ENCODE measurements at regions not wholly inside any gene's neighbourhood (a gene's known extent, or its start where the extent isn't known, plus 50 kb on each side); places are given as distances from the start of the nearest gene placed in this dataset.

- Histone ChIP-seq H3K9me3 (ENCODE audit: control insufficient read depth, insufficient read depth, low read depth, low read length) (peaks cover 3% of the 10 kb centered on the region; the same call in 1 of the 2 replicates), H3K4me1 (ENCODE audit: control insufficient read depth, insufficient read depth, low read length) (no peaks in the 10 kb centered on the region), H3K36me3 (ENCODE audit: control insufficient read depth, insufficient read depth, low read length) (no peaks in the 10 kb centered on the region), H3K27ac (ENCODE audit: low read length) (no peak overlapping the region), H3K27me3 (ENCODE audit: control insufficient read depth, insufficient read depth, low read length) (no peaks in the 10 kb centered on the region), H3K4me3 (ENCODE audit: low read depth in 2 of 2, low read length in 2 of 2) (no peak overlapping the region)
- CTCF ChIA-PET, result no interaction called here
- in situ Hi-C loops (cut with HindIII; ENCODE audit: low pct_unique_long_range_greater_than_20kb, low sequenced_read_pairs) (no loop called here), intact Hi-C loops (cut with micrococcal nuclease; ENCODE audit: unreplicated experiment) (no loop called here)
- no peak for TF ChIP-seq CTCF (IDR thresholded peaks at IDR 0.05)
- TF ChIP-seq REST (IDR thresholded peaks at IDR 0.05; ENCODE audit: insufficient read depth in 1 of 2, low read depth in 2 of 2, low read length in 1 of 2), result no peak
- BruUV-seq (replicated peaks), result no TSS peak
- POLR2A ChIA-PET, result no interaction called here
- DNase-seq (ENCODE audit: low read depth, low spot score), result no peak
- ATAC-seq, result no peak
Observed at GRCh38 chr3:104854468-104854867, 512.2 kb upstream of the ALCAM start.

GRCh38 chr3:104855702-104856101 is 511.0 kb upstream of the ALCAM start:
- no TSS peak for BruUV-seq (replicated peaks)
- Histone ChIP-seq H3K36me3 (ENCODE audit: control insufficient read depth, insufficient read depth, low read length) (no peaks in the 10 kb centered on the region), H3K4me1 (ENCODE audit: control insufficient read depth, insufficient read depth, low read length) (no peaks in the 10 kb centered on the region), H3K9me3 (ENCODE audit: control insufficient read depth, insufficient read depth, low read depth, low read length) (0 out of 2 replicates have a peak, but pooled peaks cover 3% of the 10 kb centered on the region), H3K27ac (ENCODE audit: low read length) (no peak overlapping the region), H3K4me3 (ENCODE audit: low read depth in 2 of 2, low read length in 2 of 2) (no peak overlapping the region), H3K27me3 (ENCODE audit: control insufficient read depth, insufficient read depth, low read length) (no peaks in the 10 kb centered on the region)
- intact Hi-C loops (cut with micrococcal nuclease; ENCODE audit: unreplicated experiment) (no loop called here), in situ Hi-C loops (cut with HindIII; ENCODE audit: low pct_unique_long_range_greater_than_20kb, low sequenced_read_pairs) (no loop called here)
- TF ChIP-seq REST (IDR thresholded peaks at IDR 0.05; ENCODE audit: insufficient read depth in 1 of 2, low read depth in 2 of 2, low read length in 1 of 2), result no peak
- TF ChIP-seq POLR2AphosphoS5 (IDR thresholded peaks at IDR 0.05; ENCODE audit: low read depth, low read length), result no peak
- TF ChIP-seq TCF7L2 (IDR thresholded peaks at IDR 0.05; ENCODE audit: low read depth, low read length), result no peak
- no peak for TF ChIP-seq CTCF (IDR thresholded peaks at IDR 0.05)
- no peak for TF ChIP-seq SIN3A (IDR thresholded peaks at IDR 0.05; ENCODE audit: borderline replicate concordance, insufficient read depth, low read depth, low read length)
- no peak for ATAC-seq
- DNase-seq (ENCODE audit: low read depth, low spot score), result no peak
- ChIA-PET POLR2A (no interaction called here), CTCF (interaction anchor here (0.6 kb wide), 1 partner anchor 91 kb away, joined by 9 read pairs; no protein-coding TSS in a partner anchor)
